ENCODE measurements at regions not wholly inside any gene's neighbourhood (a gene's known extent, or its start where the extent isn't known, plus 50 kb on each side); places are given as distances from the start of the nearest gene placed in this dataset.

DNA sequence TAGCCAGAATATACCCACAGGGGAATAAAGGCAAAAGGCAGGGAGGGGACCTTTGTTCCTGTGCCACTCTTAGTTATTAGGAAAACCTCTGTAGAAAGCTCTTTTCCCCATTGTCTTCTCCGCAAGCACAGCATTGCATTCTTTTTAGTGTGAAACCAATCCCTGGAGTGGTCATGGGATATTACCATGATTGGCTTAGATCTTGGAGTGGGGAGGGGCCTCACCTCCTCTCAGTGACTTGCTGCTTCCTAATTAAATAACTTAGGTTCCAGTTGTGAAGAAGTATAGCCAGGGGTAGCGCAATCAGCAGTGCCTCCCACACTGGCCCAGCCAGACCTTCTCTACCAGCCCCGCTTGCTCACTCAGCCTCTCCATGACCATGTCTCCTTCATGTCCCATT lies 49.9 kb upstream of the AFF3 start:
- TF ChIP-seq CBFB (CRISPR knock-in tag; IDR thresholded peaks at IDR 0.05), result no peak
- peaks cover 0 to 6% of the 10 kb centered on the region in 2 experiments; a peak in 1 of 5 replicates for H3K4me1 ChIP-seq (replicated peaks in 1 of 2; ENCODE audit: control insufficient read depth in 2 of 2, insufficient read depth in 2 of 2, low read length in 2 of 2)
- H3K4me3 ChIP-seq, result no peak overlapping the region
- H4K20me1 ChIP-seq (replicated peaks; ENCODE audit: control insufficient read depth, insufficient read depth, low read length), result no peaks in the 10 kb centered on the region
- no peaks in the 10 kb centered on the region for H3K79me2 ChIP-seq (ENCODE audit: control insufficient read depth, insufficient read depth, low read length)
- H3K27me3 ChIP-seq (ENCODE audit: control insufficient read depth in 2 of 2, insufficient read depth in 2 of 2, low read length in 2 of 2), result peaks cover 3 to 19% of the 10 kb centered on the region in 2 experiments; a peak in 2 of 5 replicates
- DNase-seq (ENCODE audit: extremely low read depth in 1 of 4, low spot score in 3 of 4) (no peak), FAIRE-seq (no peak), ATAC-seq (no peak)
- no peak overlapping the region for H2AFZ ChIP-seq (ENCODE audit: low read depth, low read length)
- no TSS peak for BruUV-seq (replicated peaks)
- H3K9me1 ChIP-seq (ENCODE audit: control insufficient read depth, insufficient read depth, low read length), result no peaks in the 10 kb centered on the region
- H3K27ac ChIP-seq (ENCODE audit: extremely low read depth, low read depth, low read length), result no peak overlapping the region
- H3K4me2 ChIP-seq (ENCODE audit: insufficient read depth, low read length), result no peak overlapping the region
- H3K36me3 ChIP-seq (ENCODE audit: control insufficient read depth, insufficient read depth, low read length), result no peaks in the 10 kb centered on the region
- in situ Hi-C loops (cut with MboI), result no loop called here
- ChIA-PET CTCF (ENCODE audit: low intra/inter-chr PET ratio) (no interaction called here), POLR2A (no interaction called here)
- intact Hi-C loops (cut with micrococcal nuclease), result no loop called here
- no peak overlapping the region for H3K9ac ChIP-seq (ENCODE audit: insufficient read depth in 1 of 2, low read depth in 2 of 2, low read length in 2 of 2)
- WGBS (ENCODE audit: insufficient coverage, low coverage, missing lambda C conversion rate), result 20% methylated on average over 3 of the region's 3 CpGs
- H3K9me3 ChIP-seq (replicated peaks; ENCODE audit: control insufficient read depth, insufficient read depth, low read depth, low read length), result no peaks in the 10 kb centered on the region
